ENCODE measurements at regions not wholly inside any gene's neighbourhood (a gene's known extent, or its start where the extent isn't known, plus 50 kb on each side); places are given as distances from the start of the nearest gene placed in this dataset.

GRCh38 chr2:120572226-120572625 is 163.4 kb upstream of the GLI2 start:
- ChIA-PET SMC1A (ENCODE audit: uncharacterized antibody, unreplicated experiment) (no interaction called here), CTCF (no interaction called here), POLR2A (no interaction called here), RAD21 (ENCODE audit: unreplicated experiment) (no interaction called here)
- no peaks in the 10 kb centered on the region for H3K79me2 ChIP-seq (ENCODE audit: control insufficient read depth, insufficient read depth, low read length)
- no peaks in the 10 kb centered on the region for H3K36me3 ChIP-seq (ENCODE audit: control insufficient read depth in 2 of 2, insufficient read depth in 2 of 2, low read length in 1 of 2)
- no peak overlapping the region for H3K4me2 ChIP-seq (ENCODE audit: control insufficient read depth, insufficient read depth)
- H3K27me3 ChIP-seq (replicated peaks in 1 of 2; ENCODE audit: control insufficient read depth in 2 of 2, insufficient read depth in 2 of 2, low read length in 1 of 2): peaks cover 0 to 9% of the 10 kb centered on the region in 2 experiments; a peak in 2 of 4 replicates
- TF ChIP-seq SIN3A (IDR thresholded peaks at IDR 0.05; ENCODE audit: low read depth, low read length) (no peak), TARDBP (IDR thresholded peaks at IDR 0.05; ENCODE audit: borderline replicate concordance) (no peak), MAX (IDR thresholded peaks at IDR 0.05; ENCODE audit: low read depth, low read length) (no peak)
- no peak overlapping the region for H3K27ac ChIP-seq (ENCODE audit: control insufficient read depth, insufficient read depth)
- intact Hi-C loops (cut with micrococcal nuclease; ENCODE audit: unreplicated experiment) (no loop called here), in situ Hi-C loops (cut with MboI) (no loop called here)
- no peak overlapping the region for H3K4me3 ChIP-seq
- no peak overlapping the region for H3K9ac ChIP-seq (ENCODE audit: control insufficient read depth, insufficient read depth, low read length)
- DNase-seq (ENCODE audit: low read depth, low spot score) (no peak), ATAC-seq (no peak), FAIRE-seq (no peak)
- H4K20me1 ChIP-seq (ENCODE audit: control insufficient read depth, insufficient read depth): 0 out of 2 replicates have a peak, but pooled peaks cover 2% of the 10 kb centered on the region
- WGBS (ENCODE audit: insufficient coverage, insufficient replicate concordance, low lambda C conversion rate, missing lambda C conversion rate): 8% methylated on average over 2 of the region's 2 CpGs
- H2AFZ ChIP-seq (ENCODE audit: control insufficient read depth, low read depth, low read length): no peak overlapping the region
- no TSS peak for BruUV-seq (replicated peaks)
- H3K4me1 ChIP-seq (ENCODE audit: control insufficient read depth, insufficient read depth, low read length): no peaks in the 10 kb centered on the region
- no peaks in the 10 kb centered on the region for H3K9me3 ChIP-seq (replicated peaks; ENCODE audit: control insufficient read depth, insufficient read depth, low read length)

GRCh38 chr2:120574620-120575019 is 161.0 kb upstream of the GLI2 start:
- Histone ChIP-seq H3K79me2 (ENCODE audit: control insufficient read depth, insufficient read depth, low read length) (no peaks in the 10 kb centered on the region), H3K4me3 (no peak overlapping the region), H4K20me1 (ENCODE audit: control insufficient read depth, insufficient read depth) (0 out of 2 replicates have a peak, but pooled peaks cover 2% of the 10 kb centered on the region), H2AFZ (ENCODE audit: control insufficient read depth, low read depth, low read length) (no peak overlapping the region), H3K9me3 (replicated peaks; ENCODE audit: control insufficient read depth, insufficient read depth, low read length) (no peaks in the 10 kb centered on the region), H3K4me1 (ENCODE audit: control insufficient read depth, insufficient read depth, low read length) (no peaks in the 10 kb centered on the region), H3K27me3 (replicated peaks in 1 of 2; ENCODE audit: control insufficient read depth in 2 of 2, insufficient read depth in 2 of 2, low read length in 1 of 2) (peaks cover 2 to 6% of the 10 kb centered on the region in 2 experiments), H3K36me3 (ENCODE audit: control insufficient read depth in 2 of 2, insufficient read depth in 2 of 2, low read length in 1 of 2) (no peaks in the 10 kb centered on the region), H3K27ac (ENCODE audit: control insufficient read depth, insufficient read depth) (no peak overlapping the region), H3K9ac (ENCODE audit: control insufficient read depth, insufficient read depth, low read length) (no peak overlapping the region), H3K4me2 (ENCODE audit: control insufficient read depth, insufficient read depth) (no peak overlapping the region)
- in situ Hi-C loops (cut with MboI) (no loop called here), intact Hi-C loops (cut with micrococcal nuclease; ENCODE audit: unreplicated experiment) (no loop called here)
- FAIRE-seq: no peak
- ATAC-seq: no peak
- DNase-seq (ENCODE audit: low read depth, low spot score): no peak
- RAD21 ChIA-PET (ENCODE audit: unreplicated experiment): no interaction called here
- CTCF ChIA-PET: no interaction called here
- WGBS (ENCODE audit: insufficient coverage, insufficient replicate concordance, low lambda C conversion rate, missing lambda C conversion rate): 5% methylated on average over 3 of the region's 4 CpGs
- no TSS peak for BruUV-seq (replicated peaks)
- SMC1A ChIA-PET (ENCODE audit: uncharacterized antibody, unreplicated experiment): no interaction called here
- POLR2A ChIA-PET: interaction anchor here (0.6 kb wide), 1 partner anchor 275 kb away, joined by 4 read pairs; no protein-coding TSS in a partner anchor
- TF ChIP-seq POLR2AphosphoS2 (IDR thresholded peaks at IDR 0.05; ENCODE audit: low read depth, low read length) (no peak), IKZF1 (conservative IDR thresholded peaks at IDR 0.05) (no peak), HDAC6 (IDR thresholded peaks at IDR 0.05; ENCODE audit: unreplicated experiment) (no peak), RAD51 (IDR thresholded peaks at IDR 0.05) (no peak), TAF1 (IDR thresholded peaks at IDR 0.05; ENCODE audit: borderline replicate concordance, low read depth, low read length) (no peak), RELA (IDR thresholded peaks at IDR 0.05; ENCODE audit: borderline replicate concordance, partially characterized antibody) (no peak), NR2C2 (IDR thresholded peaks at IDR 0.05; ENCODE audit: borderline replicate concordance, control insufficient read depth, insufficient read length, low read depth) (no peak), CBFB (IDR thresholded peaks at IDR 0.05; ENCODE audit: low read depth) (no peak), HDGF (IDR thresholded peaks at IDR 0.05) (no peak), GATAD2B (conservative IDR thresholded peaks at IDR 0.05; ENCODE audit: low read depth) (no peak), ESRRA (IDR thresholded peaks at IDR 0.05; ENCODE audit: low read length) (no peak), CREM (IDR thresholded peaks at IDR 0.05; ENCODE audit: low read depth) (no peak), TBL1XR1 (IDR thresholded peaks at IDR 0.05; ENCODE audit: low read depth, low read length) (no peak), RBBP5 (conservative IDR thresholded peaks at IDR 0.05) (no peak)

Measured in GM12878 (cell line).